Thyroid gland (tissue), 4 donors: ENCODE measurements at regions not wholly inside any gene's neighbourhood (a gene's known extent, or its start where the extent isn't known, plus 50 kb on each side); places are given as distances from the start of the nearest gene placed in this dataset.

Experiments
- DNase-seq, 2 donors: peaks; one replicate each; pipeline ENCODE4 v3.0.0-alpha.2; 2019
- H3K27ac ChIP-seq, 3 donors: fragments of 200-600 bp; sonication (generic); 1 replicate in 2 of 3; 2 replicates in 1 of 3; pipeline ENCODE4 v1.5.1; 2016 to 2019; ENCODE audit warnings: mild to moderate bottlenecking in 1 of 3, moderate library complexity in 1 of 3
- H3K27me3 ChIP-seq: fragments of 200-600 bp; sonication (generic); one replicate; pipeline ENCODE4 v1.5.1; 2019
- H3K36me3 ChIP-seq, 2 donors: fragments of 200-600 bp; sonication (generic); one replicate each; pipeline ENCODE4 v1.5.1; 2016 to 2019
- H3K4me1 ChIP-seq, 2 donors: fragments of 200-600 bp; sonication (generic); one replicate each; pipeline ENCODE4 v1.5.1; 2017 to 2019
- H3K4me3 ChIP-seq, 3 donors: fragments of 200-600 bp; sonication (generic); replicated peaks in 1 of 3; 1 replicate in 2 of 3; 2 replicates in 1 of 3; pipeline ENCODE4 v1.5.1; 2016; ENCODE audit warnings: mild to moderate bottlenecking in 1 of 3
- H3K9me3 ChIP-seq: fragments of 200-600 bp; sonication (generic); one replicate; pipeline ENCODE4 v1.5.1; 2017
- POLR2A ChIP-seq, 2 donors: fragments of 450-650 bp; IDR thresholded peaks; one replicate each; pipeline ENCODE4 v1.6.1; 2017; ENCODE audit warnings: antibody characterized with exemption in 2 of 2, mild to moderate bottlenecking in 2 of 2, moderate library complexity in 1 of 2
- WGBS, 2 donors: methylation state at CpG; one replicate each; pipeline ENCODE4 v1.1.5; 2017; 5-methylcytosine and 5-hydroxymethylcytosine counted together
- intact Hi-C: fragments of 100-400 bp; cut with DNase I; formaldehyde crosslinking; loops from one replicate; pipeline ENCODE4 v1.15.1; 2023
- TF ChIP-seq, protein P1 (sequence below), 6 experiments: fragments of 200-600 bp in 3 of 6; fragments of 450-650 bp in 3 of 6; sonication (generic) in 3 of 6; IDR thresholded peaks; one replicate each; pipeline ENCODE4 v1.5.1; 2016 to 2019; ENCODE audit warnings: antibody characterized with exemption in 6 of 6, mild to moderate bottlenecking in 2 of 6, inconsistent platforms in 1 of 6, moderate library complexity in 1 of 6

GRCh38 chr4:123479944-123480343, 83.3 kb downstream of the SPRY1 start:
- TF ChIP-seq, protein P1, sequence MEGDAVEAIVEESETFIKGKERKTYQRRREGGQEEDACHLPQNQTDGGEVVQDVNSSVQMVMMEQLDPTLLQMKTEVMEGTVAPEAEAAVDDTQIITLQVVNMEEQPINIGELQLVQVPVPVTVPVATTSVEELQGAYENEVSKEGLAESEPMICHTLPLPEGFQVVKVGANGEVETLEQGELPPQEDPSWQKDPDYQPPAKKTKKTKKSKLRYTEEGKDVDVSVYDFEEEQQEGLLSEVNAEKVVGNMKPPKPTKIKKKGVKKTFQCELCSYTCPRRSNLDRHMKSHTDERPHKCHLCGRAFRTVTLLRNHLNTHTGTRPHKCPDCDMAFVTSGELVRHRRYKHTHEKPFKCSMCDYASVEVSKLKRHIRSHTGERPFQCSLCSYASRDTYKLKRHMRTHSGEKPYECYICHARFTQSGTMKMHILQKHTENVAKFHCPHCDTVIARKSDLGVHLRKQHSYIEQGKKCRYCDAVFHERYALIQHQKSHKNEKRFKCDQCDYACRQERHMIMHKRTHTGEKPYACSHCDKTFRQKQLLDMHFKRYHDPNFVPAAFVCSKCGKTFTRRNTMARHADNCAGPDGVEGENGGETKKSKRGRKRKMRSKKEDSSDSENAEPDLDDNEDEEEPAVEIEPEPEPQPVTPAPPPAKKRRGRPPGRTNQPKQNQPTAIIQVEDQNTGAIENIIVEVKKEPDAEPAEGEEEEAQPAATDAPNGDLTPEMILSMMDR (IDR thresholded peaks at IDR 0.05): no peak
- TF ChIP-seq POLR2A (IDR thresholded peaks at IDR 0.05): no peak
- H3K36me3 ChIP-seq: no peaks in the 10 kb centered on the region
- intact Hi-C loops: no loop called here
- H3K27me3 ChIP-seq: no peaks in the 10 kb centered on the region
- H3K9me3 ChIP-seq: no peaks in the 10 kb centered on the region
- WGBS, 2 donors: 44 to 67% methylated on average over 2 of the region's 2 CpGs
- DNase-seq: peak in 1 of 2 donors; percentile 12
- peaks cover 10 to 16% of the 10 kb centered on the region in 2 donors for H3K4me1 ChIP-seq
- peak overlapping the region in 2 of 3 donors; percentile 67 to 85 for H3K27ac ChIP-seq
- no peak overlapping the region for H3K4me3 ChIP-seq

DNA sequence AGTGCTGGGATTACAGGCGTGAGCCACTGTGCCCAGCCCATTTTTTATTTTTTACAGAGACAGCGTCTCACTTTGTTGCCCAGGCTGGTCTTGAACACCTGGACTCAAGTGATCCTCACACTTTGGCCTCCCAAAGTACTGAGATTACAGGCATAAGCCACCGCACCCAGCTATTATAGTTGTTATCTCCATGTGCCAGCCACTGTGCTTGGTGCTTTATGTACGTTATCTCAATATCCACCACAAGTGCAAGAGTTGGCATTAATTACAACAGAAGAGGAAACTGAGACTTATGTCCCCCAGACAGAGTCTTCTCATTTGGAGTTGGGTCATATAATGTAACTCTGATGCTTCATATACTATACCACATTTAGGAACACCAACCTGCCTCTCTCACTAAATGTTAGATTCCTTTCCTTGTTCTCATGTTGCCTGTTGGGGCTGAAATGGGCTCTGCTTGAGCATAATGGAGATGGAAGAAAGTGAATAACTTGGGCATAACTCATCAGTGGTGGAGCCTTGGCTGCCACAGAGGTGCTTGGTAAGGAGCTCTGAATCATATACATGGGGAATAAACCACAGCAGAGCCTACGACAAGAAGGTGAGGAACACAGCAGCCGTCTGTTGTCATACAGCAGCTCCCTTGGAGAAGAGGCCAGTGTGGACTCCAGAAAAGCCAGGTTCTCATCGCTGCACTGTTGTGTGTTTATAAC, 84.3 kb downstream of the SPRY1 start:
- Histone ChIP-seq H3K36me3 (no peaks in the 10 kb centered on the region), H3K9me3 (no peaks in the 10 kb centered on the region), H3K4me3 (no peak overlapping the region), H3K27ac (no peak overlapping the region), H3K4me1 (peaks cover 10 to 16% of the 10 kb centered on the region in 2 donors), H3K27me3 (no peaks in the 10 kb centered on the region)
- intact Hi-C loops: no loop called here
- 86 to 88% methylated on average over 7 of the region's 7 CpGs for WGBS, 2 donors
- no peak for TF ChIP-seq POLR2A (IDR thresholded peaks at IDR 0.05)
- TF ChIP-seq, protein P1 (IDR thresholded peaks at IDR 0.05): no peak
- no peak for DNase-seq

- WGBS, 2 donors: 82 to 91% methylated on average over 3 of the region's 3 CpGs
- intact Hi-C loops: no loop called here
- Histone ChIP-seq H3K4me3 (no peak overlapping the region), H3K9me3 (no peaks in the 10 kb centered on the region), H3K36me3 (no peaks in the 10 kb centered on the region), H3K27me3 (no peaks in the 10 kb centered on the region), H3K4me1 (peaks cover 10 to 16% of the 10 kb centered on the region in 2 donors), H3K27ac (no peak overlapping the region)
- no peak for DNase-seq
- TF ChIP-seq POLR2A (IDR thresholded peaks at IDR 0.05): no peak
- TF ChIP-seq, protein P1 (IDR thresholded peaks at IDR 0.05): no peak
Observed at GRCh38 chr4:123481717-123482116, 85.1 kb downstream of the SPRY1 start.

GRCh38 chr4:123484291-123484926, 87.8 kb downstream of the SPRY1 start:
- WGBS, 2 donors: 85 to 96% methylated on average over 4 of the region's 4 CpGs
- no peak for DNase-seq

More at GRCh38 chr4:123484291-123484926, 87.8 kb downstream of the SPRY1 start:
- Histone ChIP-seq H3K36me3 (no peaks in the 10 kb centered on the region), H3K27ac (no peak overlapping the region), H3K4me3 (no peak overlapping the region), H3K9me3 (no peaks in the 10 kb centered on the region), H3K4me1 (peaks cover 8 to 9% of the 10 kb centered on the region in 2 donors), H3K27me3 (no peaks in the 10 kb centered on the region)
- TF ChIP-seq, protein P1 (IDR thresholded peaks at IDR 0.05): no peak
- TF ChIP-seq POLR2A (IDR thresholded peaks at IDR 0.05): no peak
- intact Hi-C loops: no loop called here
